ENCODE measurements at regions not wholly inside any gene's neighbourhood (a gene's known extent, or its start where the extent isn't known, plus 50 kb on each side); places are given as distances from the start of the nearest gene placed in this dataset.

DNA sequence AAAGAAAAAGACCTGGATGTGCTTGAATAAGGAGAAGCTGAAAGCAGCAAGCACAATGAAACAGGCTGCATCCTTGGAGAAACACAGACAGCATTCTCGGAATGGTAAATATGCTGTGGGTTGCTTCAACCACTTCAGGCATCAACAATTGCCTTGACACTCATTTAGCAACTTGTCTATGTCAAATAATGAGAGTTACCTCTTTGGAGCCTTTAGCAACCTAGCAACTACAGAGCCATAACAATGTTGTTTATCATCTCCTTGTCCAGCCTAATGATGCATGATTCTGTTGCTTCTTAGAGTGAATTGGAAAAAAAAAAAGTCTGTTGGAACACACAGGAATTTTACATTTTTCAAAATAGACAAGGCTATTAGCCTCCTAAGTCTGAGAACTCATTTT lies 410.6 kb downstream of the PIK3C3 start:
- no peak for TF ChIP-seq CTCF (conservative IDR thresholded peaks at IDR 0.05; ENCODE audit: low read length)
- TF ChIP-seq EZH2phosphoT487 (IDR thresholded peaks at IDR 0.05; ENCODE audit: borderline replicate concordance), result no peak
